Kidney capillary endothelial cell (primary cell): ENCODE measurements at regions not wholly inside any gene's neighbourhood (a gene's known extent, or its start where the extent isn't known, plus 50 kb on each side); places are given as distances from the start of the nearest gene placed in this dataset.

ENCODE experiments used
- DNase-seq: peaks from one replicate; pipeline ENCODE4 v3.0.0-alpha.2; 2018; ENCODE audit warnings: low spot score

DNA sequence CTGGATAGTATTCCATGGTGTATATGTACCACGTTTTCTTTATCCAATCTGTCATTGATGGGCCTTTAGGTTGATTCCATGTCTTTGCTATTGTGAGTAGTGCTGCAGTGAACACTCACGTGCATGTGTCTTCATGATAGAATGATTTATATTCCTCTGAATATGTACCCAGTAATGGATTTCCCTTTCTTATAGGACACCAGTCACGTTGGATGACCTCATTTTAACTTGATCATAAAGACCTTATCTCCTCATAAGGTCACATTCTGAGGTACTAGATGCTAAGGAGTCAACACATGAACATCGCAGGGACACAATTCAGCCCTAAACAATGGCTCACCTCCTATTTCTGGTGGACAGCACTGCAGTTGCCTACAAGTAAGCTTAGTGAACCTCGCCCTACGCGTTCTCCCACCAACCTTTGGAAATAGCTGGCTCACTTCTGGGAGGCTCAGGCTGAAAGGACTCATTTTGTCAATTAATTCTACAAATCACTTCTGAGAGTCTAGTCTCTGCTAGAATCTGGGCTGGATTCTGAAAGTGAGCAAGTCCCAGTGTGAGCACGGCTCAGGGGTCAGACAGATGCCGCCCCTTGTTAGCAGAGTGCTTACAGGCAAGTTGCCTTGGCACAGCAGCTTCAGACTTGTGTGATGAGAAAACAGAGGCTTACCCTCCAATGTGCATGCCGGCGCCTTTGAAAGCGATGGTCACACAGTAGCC is 183.8 kb upstream of the GSC start:
- DNase-seq = no peak

DNA sequence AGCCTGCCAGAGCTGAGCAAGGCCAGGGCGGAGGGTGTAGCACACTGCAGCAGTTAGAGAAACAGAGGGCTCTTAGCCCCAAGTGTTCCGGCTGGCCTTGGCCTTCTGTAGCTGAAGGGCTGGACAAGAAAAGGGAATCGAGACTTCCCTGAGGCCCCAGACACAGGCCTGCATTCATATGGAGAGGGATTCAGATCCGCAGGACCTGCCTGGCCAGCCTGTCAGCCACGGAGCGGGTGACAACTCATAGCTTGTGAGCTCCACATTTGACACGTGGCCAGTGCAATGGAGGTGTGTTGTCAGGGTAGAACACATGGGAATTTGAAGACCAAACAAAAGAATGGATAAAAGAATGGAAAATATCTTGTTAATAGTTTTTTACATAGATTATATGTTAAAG is 182.2 kb upstream of the GSC start:
- no peak for DNase-seq

DNA sequence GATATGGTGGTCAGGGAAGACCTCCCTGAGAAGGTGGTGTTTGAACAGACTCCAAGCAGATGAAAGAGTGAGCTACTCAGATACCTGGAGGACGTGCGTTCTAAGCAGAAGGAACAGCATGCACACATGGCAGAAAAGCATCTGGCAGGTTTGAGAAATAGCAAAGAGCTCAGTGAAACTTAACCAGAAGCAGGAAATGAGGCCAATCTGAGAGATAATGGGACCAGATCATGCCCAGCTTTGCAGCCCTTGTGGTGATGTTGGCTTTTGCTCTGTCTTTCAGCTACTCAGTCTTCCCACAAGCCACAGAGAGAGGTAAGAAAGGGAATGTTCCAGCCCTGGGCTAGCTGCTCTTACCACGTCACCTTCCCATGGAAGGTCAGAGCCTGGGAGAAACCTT is 176.3 kb upstream of the GSC start:
- no peak for DNase-seq

DNA sequence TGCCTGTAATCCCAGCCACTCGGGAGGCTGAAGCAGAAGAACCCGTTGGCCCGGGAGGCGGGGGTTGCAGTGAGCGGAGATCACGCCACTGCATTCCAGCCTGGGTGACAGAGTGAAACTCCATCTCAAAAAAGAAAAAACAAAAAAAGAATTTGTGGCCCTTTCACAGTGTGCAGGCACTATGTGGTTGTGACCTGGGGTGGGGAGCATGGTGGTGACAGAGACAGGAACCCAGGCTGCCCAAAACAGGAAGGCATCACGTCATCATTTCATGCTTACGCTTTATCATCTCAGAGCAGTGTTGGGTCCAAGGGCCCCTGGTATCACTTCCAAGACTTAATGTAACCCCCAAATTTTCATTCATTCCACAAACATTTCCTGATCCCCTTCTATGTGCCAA is 175.7 kb upstream of the GSC start:
- DNase-seq = no peak

DNA sequence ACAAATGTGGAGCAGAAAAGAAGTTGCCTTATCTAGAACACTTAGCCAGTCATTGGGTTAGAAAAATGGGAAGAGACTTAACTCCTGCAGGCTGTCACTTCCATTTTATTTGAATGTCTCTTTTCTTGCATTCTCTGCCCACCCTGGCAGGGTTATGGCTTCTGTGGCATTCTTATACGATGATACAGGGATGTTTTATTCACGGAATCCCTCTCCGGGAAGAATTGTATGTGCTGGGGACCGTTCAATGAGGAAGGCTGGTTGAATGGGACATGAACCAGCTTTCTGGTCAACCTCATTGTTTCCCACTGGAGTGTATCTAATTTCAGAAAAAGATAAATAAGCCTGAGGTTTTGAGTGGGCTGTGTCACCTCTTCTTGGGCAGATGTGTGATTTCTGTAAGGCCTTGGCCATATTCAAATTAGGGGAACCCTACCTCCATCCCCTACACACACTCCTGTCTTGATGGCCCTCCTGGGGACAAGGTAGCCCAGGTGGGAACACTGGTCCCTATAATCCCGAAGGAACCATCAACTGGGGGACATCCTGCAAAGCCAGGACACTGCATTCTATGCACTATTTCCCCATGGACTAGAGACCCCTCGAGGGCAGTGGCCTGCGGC is 174.8 kb upstream of the GSC start:
- DNase-seq = no peak

DNA sequence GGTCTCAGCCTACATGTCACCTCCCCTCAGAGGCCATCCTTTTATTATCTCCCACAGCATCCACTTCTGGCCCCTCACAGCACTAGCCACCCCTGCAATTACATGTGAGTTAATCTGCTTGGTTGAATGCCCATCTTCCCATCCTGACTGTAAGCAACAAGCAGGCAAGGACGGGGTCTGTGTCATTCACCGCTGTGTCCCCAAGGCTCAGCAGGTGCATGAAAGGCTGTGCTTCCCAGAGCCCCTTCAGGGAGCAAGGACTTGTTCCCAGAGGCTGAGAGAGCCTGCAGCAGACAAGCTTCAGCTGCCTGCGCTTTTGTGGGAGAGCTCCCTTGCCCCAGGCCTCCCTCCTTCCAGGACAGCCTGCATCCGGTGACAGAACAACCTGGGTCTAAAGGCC is 172.7 kb upstream of the GSC start:
- no peak for DNase-seq

DNA sequence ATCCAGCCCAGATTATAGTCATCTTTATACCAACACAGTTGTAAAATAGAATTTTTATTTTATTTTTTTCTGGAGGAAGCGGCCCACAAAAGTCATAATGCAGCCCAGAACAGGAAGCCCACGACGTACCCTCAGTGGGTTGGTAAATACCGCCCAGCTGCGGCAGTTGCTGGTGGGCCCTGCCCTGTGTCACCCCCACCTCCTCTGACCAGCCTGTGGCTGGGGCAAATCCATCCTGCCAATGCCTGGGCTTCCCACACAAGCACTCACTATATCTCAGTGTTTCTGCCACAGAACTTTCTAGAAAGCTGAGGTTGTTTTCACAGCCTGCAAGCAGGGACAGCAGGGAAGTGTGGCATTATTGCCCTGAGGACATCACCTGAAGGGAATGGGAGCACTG is 171.4 kb upstream of the GSC start:
- DNase-seq = no peak

DNA sequence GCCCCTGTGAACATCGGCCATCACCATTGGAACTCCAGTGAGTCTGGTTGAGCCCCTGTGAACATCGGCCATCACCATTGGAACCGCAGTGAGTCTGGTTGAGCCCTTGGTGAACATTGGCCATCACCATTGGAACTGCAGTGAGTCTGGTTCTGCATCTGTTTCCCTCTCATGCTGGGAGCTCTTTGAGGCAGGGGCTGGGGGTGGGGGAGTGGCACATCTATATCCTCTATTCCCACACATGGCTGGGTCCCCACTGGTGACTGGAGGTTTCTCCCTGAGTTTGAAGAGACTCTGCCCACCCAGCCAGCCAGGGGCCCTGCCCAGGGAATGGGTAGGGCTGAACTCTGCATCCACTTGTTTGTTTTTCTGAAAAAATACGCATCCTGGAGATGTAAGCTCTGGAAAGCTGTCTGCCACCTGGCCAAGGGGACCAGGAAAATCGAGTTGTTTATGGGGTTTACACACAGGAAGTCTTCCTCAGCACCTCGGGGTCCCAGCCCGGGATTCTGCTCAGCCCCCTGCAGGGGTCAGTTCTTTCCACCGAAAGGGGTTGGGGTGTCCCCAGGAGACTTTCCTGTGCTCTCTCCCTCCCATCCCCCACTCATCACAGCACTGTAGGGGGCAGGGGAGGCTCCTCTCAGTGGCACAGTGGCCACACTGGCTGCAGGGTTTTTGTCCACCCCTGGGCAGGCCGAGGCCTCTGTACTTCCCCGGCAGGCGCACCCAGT is 170.5 kb upstream of the GSC start:
- DNase-seq = no peak

DNA sequence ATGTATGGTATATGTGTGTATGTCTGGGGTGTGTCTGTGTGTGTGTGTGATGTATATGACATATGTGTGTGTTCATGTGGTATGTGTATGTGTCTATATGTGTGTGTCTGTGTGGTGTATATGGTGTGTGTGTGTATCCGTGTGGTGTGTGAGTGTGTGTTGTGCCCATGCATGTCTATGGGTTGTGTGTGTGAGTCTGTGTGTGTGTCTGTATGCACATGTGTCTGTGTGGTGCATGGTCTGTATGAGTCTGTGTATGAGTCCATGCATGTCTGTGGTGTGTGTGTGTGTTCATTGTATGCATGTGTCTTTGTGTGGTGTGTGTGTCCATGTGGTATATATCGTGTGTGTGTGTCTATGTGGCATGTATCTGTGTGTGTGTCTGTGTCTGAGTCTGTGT is 168.1 kb upstream of the GSC start:
- DNase-seq = no peak

DNA sequence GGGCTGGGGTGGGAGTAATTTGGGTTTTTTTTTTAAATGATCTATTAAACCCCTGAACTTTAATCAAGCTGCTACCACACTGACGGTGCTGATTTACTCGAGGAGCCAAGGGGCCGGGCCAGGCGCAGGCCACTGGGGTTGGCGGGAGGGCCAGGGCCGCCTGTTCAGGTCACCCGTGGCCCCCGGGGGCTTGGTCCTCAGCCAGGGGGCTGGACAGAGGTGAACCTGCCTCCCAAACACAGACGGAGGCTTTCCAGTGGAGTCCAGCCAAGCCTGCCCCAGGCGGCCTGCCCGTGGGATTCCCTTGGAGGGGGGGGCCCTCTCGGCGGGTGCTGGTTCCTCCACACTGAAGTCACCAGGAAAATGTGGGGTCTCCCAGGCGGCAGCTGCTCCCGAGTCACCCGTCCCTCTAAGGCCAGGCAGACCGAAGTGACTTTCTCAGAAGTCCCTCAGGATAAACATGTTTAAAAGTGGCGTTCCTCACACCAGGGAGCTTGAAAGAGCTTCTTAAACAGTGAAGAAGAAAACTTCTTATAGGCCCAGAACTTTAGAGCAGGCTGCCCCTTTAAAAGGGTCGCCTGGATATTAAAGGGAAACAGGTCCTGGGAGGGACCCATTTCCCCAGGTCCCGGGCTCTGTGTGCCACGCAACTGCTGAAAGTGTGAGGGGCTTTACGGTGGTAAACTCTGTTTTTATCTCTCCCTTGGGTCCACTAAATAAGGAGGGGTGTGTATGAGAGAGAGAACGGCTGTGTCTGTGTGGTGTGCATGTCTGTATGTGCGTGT is 167.2 kb upstream of the GSC start:
- no peak for DNase-seq

DNA sequence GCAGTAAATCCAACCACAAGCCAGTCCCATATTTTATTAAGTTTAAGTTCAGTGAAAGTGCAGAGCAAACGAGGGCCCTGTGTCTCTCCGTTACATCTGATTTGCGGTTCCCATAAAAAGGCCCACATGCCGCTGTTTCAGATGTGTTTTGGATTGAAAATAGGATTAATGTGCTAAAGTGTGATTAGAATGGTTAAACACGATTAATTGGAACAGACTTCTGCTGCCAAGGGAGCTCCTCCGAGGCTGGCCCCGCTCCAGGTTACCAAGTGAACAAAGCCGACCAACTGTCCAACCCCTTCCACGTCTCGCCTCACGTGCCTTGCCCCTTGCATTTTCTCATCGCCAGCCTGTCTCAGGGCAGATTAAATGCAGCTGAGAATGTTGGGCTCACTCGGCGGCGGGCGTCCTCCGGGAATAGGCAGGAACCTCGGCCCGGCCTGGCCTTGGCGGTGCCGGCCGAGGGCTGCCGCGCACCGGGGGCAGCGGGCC is 166.5 kb upstream of the GSC start:
- no peak for DNase-seq

DNA sequence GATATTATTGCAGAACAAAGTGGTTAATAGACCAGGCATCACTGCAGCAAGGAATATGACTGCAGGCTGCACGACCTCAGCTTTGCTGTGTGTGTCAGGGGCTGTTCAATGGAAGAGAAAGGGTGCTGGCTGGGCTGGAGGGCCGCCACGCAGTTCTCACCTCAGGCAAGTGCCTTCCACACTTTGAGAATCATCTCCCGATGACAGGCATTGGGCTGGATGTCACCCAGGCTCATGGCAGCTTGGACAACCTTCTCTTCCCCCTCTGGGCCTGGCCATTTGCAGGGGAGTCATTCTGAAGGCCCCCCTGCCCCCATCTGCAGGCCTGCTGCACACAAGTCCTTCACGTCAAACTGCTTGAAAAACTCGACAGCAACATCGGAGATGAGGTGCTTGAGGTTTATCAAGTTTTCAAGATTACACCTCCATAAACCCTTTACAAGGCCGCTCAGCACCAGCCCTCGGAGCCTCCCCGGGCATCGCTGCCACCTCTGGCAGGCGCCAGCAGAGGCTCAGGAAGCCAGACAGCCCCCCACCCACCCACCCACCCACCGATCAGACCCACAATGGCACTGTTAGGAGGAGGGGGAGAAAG is 165.9 kb upstream of the GSC start:
- DNase-seq = no peak

DNA sequence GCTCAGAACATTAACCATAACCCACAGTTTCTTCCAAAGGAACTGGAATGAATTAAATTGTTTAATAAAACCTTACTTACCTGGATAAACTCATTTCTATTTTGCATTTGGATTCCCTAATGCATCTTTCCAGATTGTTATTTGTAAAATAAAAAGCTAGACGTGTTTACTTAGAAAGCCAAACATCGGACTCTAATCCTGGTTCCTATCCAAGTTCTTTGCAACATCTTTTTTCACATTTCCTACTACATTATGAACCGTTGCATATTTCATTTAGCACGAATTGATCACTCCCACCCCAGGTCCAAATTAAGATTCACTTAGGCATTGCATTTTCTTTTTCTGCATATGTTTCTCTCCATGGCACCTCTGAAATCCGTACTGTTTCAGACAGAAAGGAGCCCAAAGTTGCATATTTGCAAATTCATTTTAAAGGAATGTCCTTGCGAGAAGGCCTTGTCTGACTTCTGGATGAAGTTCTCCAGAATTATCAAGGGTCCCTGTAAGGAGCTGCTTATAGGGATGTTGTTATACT is 164.4 kb upstream of the GSC start:
- no peak for DNase-seq

DNA sequence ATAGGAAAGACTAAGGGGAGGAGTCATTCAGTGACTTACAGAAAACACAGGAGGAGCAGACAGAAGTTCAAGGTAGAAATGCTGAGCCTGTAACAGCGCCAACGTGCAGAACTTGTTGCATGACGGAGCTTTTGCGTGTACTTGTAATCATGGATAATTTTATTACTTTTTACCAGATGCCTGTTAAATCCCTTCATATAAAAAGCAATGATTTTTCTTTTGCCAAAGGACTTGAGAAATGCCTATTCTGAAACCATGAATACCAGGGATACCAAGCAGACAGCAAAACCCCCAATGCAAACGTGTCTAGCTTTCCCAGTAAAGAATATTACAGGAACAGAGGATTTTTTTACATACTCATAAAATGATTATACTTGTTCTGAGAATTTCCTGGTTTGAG is 163.6 kb upstream of the GSC start:
- no peak for DNase-seq

DNA sequence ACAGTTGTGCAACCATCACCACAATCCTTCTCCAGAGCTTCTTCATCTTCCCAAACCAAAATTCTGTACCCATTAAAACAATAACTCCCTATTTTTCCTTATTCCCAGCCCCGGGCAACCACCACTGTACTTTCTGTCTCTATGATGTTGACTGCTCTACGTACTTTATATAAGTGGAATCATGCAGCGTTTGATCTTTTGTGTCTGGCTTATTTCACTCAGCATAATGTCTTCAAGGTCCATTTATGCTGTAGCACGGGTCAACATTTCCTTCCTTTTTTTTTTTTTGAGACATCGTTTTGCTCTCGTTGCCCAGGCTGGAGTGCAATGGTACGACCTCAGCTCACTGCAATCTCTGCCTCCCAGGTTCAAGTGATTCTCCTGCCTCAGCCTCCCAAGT is 162.7 kb upstream of the GSC start:
- DNase-seq = no peak

DNA sequence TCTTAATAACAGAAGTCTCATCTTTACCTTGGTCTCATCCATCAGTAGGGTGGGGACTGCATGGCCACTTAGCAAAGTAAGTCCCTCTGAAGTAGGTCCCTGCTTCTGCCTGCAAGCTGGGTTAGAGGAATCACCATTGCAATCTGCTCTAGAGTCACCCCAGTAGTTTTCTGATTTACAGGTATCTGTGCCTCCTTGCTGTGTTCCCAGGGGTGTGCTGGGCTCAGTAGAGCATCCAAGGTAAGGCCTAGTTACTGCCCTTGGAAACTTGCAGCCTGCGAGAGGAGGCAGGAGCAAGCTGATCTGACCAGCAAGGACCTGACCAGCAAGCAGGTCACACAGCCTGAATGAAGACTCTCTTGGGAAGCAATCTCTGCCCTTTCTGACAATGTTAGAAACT is 160.8 kb upstream of the GSC start:
- no peak for DNase-seq

DNA sequence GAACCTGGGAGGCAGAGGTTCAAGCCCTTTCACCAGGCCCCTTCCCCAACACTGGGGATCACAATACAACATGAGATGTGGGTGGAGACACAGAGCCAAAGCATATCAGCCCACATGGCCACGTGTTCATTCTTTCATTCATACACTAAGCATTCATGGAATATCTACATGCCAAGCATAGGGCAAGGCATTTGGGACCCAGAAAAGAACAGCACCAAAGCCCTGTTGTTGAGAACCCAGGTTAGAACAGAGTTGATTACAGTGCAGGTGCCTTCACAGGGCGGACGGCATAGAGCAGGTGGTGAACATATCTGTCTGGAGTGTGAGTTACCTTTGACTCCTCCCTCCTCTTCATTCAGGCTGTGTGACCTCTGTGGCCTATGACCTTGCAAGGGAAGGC is 159.4 kb upstream of the GSC start:
- no peak for DNase-seq

DNA sequence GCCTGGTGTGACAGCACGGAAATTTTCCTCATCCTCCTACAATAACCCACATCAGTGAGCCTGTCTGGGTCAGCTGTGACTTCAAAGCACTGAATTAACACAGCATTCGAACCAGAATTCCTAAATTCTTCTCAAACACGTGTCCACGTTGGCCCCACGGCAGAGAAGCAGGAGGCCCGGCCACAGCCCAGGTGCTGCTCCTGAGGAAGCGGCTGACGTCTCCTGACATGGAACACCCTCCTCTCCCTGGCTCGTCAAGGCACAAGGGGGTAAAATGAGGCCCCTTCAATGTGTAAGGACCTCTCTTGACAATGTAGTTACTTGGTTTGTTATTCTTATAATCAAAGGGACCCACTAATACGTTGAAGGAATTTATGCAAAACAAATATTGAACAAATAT is 156.3 kb upstream of the GSC start:
- DNase-seq = no peak

DNA sequence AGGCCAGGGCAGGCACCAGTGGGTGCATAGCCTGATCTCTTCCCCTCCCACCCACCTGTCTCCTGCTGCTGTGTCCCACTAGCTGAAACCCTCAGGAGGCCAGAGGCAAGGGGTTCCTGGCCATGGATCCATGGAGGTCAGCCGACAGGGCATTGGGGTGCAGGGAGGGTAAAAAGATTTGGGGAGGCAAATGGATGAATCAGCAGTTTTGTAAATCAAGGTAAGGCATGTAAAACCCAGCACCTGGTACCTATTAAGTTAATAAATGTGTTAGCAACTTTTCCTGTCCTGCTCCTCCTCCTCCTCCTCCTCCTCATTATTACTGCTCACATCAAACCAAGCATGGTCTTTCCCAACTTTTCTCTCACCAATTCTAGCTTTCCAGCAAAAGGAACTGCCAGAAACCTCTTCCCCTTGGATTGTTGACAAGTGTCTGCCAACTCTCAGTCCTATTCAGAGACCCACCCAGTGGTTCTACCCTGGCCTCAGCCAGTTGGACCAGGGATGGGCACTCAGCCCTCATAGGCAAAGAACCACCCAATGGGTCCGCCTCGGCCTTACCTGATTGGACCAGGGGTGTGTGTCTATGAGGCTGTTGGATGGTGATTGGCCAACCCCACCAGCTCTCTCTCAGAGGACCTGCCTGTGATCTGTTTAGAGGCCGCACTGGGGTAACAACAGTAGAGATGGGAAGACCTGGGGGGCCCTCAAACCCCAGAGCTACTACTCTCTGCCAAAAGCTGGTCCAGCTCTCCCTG is 155.7 kb upstream of the GSC start:
- no peak for DNase-seq

DNA sequence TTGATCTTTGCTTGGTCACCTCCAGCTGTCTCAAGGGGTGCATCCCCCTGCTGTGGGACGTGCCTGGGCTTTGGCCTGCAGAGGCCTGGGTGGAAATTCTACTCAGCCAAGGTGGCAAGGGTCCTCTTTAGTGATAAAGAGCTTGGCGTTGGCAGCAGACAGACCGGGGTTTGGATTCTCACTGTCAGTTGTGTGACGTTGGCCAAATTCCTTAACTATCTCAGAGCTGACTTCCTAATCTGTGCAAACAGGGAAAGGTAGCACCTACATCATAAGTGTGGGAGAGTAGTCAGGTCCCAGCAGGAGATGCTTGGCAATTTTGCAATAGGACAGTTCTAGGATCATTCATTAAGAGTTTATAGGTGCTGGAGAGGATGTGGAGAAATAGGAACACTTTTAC is 154.3 kb upstream of the GSC start:
- DNase-seq = no peak

DNA sequence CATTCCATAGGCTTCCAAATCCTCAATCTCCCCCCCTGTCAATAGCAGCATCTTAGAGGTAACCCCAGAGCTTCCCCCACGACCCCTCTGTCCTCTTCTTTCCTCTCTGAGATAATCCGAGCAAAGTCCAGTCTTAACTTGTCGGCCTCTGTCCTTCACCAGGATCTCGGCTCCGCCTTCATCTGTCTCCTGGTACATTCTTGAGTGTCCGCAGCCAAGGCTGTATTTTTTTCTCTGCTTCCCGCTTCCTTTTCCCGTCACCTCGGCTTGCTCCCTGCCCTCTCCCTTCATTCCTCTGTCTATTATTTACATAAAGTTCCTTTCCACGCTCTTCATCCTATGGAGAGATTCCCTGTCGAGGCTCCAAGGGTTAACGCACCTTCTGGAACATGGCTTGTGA is 153.9 kb upstream of the GSC start:
- no peak for DNase-seq
